Kasumi-1 (cell line): ENCODE measurements at regions not wholly inside any gene's neighbourhood (a gene's known extent, or its start where the extent isn't known, plus 50 kb on each side); places are given as distances from the start of the nearest gene placed in this dataset.
"Not testable (repeated sequence)": the region's sequence is repeated elsewhere in the genome, so short reads cannot be mapped to it uniquely, and the experiment has no call there.

ENCODE experiments used
- DNase-seq, 2 experiments: peaks; one replicate each; lab custom pipeline; 2025; lab: John Stamatoyannopoulos, UW

DNA sequence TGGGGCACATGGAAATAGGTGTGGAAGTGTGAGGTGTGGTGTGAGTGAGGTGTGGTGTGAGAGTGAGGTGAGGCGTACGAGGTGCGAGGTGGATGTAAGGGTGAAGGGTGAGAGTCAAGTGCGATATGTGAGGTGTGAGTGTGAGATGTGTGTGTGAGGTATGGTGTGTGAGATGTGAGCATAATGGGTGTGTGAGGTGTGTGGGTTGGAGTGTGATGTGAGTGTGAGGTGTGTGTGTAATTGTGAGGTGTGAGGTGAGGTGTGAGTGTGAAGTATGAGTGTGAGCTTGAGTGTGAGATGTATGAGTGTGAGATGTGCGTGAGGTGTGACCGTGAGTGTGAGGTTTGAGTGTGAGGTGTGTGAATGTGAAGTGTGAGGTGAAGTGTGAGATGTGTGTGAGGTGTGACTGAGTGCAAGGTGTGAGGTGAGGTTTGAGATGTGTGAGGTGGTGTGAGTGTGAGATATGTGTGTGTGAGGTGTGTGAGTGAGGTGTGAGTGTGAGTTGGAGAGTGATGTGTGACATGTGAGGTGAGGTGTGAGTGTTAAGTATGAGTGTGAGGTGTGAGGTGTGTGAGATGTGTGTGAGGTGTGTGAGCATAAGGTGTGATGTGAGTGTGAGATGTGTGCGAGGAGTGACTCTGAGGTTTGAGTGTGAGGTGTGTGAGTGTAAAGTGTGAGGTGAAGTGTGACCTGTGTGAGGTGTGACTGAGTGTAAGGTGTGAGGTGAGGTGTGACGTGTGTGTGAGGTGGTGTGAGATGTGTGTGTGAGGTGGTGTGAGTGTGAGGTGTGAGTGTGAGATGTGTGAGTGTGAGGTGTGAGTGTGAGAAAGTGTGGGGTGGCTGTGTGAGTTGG is 354.0 kb downstream of the FOXL1 start:
- no peak for DNase-seq

DNA sequence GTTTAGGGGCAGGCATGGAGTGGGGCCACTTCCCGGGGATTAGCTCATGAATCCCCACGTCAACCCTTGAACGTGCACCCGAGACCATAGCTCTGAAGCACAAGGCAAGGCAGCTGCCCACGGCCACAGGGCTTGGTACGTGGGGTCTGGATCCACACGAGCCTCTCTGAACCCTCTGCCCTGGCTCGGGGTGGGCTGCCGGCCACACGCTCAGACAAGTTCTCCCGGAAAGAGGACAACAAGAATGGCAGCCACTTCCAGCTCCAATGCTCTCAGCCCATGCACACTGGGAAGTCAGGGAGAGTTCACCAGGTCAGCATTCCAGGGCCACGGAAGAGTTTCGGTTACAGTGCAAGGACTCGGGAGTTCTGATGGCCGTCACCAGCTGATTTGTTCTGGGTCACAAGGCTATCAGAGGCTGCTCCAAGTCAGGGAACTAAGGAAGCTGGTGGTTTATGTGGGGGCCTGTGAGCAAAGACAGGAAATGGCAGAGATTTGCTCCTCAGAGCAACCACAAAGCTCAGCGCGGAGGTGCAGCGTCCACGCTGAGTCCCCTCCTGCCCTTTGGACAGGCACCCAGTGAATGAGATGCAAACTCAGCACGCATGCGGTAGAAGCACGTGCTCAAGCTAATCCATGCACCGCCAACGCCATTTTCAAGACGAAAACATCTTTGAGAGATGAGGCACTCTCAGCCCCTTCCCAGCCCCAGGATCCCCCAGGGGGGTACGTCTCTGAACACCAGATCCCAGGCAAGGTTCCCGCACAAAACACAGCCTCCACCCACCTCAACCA is 356.4 kb downstream of the FOXL1 start:
- no peak for DNase-seq

DNA sequence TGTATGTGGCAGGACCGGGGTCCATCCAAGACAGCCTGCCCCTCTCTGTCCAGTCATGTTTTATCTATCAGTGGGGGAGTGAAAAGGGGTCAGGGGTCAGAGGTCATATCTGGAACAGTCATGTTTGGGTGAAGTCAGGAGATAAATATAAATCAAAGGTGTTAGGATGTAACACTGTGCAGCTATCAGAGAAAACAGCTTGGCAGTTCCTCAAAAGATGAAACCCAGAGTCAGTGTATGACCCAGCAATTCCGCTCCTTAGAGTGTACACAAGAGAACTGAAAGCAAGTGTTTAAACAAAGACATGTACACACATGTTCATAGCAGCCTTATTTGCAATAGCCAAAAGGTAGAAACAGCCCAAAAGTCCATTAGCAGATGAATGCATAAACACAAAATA is 361.3 kb downstream of the FOXL1 start:
- no peak for DNase-seq

DNA sequence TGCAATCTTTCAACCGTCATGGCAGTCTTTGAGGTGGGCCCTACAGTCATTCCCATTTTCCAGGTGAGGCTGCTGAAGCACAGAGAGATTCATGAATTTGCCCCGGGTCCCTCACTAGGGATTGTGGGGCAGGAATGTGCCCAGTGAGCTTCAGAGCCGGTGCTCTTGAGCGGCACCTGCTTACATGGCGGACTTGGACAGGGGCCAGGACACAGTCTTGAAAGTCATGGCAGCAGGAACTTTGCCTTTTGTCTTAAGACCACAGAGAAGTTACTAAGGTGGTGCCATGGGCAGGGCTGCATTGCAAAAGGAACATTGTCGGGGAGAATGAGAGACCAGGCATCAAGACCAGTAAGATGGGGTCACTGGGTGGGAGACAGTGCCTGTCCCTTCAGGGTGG is 363.4 kb downstream of the FOXL1 start:
- DNase-seq, result no peak

DNA sequence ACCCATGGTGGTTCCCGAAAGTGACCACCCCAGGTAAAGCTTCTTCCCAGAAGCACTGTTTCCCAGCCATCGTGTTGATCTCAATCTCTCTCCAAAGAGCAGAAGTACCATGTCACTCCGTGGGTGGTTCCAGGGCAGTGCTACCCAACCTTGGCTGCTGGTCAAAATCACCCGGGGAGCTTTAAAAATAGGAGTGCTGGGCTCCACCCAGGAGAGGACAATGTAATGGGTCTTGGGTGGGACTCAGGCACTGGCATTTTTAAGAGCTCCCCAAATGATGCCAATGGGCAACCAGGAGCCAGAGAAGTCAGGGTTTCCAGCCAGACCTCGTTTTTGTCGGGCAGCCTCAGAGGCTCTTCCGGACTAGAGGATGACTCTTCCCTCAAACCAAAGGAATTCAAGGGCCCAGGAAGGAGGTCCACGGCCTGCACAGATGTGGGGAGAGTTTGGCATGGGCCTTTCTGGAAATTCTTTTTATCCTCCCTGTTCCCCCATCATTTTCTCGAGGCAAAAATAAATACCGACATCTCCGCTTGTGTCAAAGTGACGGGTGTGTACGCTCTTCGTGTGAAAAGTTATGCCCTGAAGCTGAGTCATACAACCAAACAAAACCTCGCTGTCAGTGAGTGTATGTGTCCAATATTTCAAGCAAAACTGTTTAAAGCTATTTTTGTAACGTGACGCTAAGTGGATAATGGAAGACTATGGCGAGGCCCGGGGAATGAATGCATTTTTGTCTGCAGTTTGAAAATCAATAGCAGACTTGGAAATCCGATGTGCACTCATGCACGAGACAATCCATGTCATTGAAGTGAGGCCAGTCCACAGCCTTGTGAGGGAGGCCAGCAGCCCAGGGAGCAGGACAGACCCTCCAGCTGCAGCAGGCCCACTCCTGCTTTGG is 364.1 kb downstream of the FOXL1 start:
- DNase-seq, result no peak

DNA sequence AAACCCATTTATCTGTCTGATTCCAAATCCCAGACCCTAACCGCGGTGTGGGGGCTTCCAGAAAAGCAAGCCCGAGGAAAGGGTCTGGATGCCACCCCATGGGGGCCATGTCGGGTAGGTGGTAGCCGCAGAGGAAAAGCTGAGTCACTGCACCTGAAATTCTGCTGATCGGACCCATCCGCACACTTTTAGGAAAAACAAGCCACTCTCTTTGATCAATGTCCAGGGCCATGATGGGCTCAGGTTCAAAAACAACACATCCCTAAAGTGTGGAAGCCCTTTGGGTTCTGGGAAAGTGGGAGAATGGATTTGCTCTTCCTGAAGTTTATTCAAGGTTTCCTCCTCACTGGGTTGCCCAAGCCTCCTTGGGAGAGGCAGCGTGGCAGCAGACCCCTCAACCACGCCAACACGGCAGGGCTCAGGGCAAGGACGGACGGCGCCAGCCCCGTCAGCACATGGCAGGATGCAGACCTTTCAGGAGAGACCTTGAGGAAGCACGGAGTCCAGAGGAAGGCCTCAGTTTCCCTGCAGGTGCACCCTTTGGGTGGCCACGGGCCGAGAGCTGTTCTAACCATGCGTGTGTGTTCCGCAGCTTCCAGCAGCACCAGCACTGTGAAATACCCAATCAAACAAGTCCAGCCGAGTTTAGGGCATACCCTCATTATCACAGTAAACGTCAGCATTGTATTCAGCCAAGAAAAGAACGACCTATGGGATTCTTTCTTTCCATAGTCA is 367.0 kb downstream of the FOXL1 start:
- DNase-seq, result no peak

DNA sequence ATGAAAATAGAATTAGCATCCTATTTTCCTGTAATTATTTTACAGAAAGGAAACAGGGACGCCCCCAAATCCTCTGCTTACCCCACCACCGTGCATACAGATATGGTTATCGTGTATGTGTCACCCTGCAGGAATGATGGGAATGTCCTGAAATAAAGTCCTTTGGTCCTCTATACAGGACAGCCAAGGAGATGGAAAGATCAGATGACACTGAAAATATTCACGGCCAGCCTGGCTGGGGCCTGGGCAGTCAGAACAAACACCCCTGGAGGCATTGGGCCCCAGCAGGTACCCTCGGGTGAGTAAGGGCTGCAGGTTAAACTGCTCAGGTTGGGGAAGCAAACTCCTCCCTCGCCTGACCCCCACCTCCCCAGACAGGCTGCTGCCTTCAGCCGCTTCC is 368.0 kb downstream of the FOXL1 start:
- DNase-seq, result no peak

DNA sequence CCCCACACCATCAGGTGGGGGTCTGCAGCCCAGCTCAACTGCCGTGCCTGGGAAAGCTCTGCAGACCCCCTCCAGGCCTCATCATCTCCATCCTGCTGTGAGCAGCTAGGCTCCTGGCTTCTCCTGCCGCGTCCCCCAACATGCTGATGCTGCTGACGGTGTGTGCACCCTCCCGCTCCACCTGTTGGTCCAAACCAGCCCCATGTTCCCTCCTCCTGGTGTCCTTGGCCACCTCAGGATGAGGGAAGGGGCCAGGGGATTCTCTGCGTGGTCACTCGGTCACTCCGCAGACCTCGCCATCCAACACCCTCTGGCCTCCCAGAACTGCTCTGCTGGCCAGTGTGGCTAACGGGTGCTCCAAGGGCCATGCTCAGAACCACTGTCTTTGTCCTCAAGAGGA is 368.6 kb downstream of the FOXL1 start:
- DNase-seq, result no peak

DNA sequence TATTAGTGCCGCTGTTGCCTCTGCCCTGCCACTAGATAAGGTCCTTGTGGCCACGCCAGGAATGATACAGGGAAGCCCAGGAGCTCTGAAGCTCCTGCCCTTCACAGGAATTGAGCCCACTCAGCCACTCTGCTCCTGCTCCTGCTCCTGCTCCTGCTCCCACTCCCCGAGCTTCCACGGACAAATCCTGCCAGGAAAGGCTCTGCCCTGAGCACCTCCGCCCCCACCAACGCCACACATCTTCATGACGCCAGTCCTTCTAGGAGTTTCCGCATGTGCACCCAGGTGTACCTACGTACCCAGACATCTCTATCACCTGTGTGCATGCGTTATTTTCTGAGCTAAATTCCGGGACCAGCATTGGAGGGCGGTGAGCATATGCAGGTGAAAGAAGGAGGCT is 369.1 kb downstream of the C16orf95 start:
- DNase-seq, result no peak

DNA sequence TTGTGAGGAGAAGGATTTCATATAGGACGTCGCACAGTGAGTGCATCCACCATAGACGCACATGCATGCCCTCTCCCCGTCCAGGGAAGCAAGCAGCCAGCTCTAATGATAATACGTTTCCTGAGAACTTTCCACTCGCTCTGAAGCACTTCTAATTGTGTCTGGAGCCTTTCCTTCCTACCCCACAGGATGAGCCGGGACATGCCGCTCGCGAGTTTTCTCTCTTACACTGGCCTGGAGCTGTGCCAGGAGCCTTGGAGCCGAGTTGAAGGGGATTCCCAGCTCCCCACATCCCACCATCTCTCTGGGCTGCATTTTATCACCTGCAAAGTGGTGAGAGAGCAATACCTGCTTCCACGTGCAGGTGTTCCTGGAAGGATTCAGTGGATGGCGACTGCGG is 368.1 kb downstream of the C16orf95 start:
- DNase-seq, result no peak

DNA sequence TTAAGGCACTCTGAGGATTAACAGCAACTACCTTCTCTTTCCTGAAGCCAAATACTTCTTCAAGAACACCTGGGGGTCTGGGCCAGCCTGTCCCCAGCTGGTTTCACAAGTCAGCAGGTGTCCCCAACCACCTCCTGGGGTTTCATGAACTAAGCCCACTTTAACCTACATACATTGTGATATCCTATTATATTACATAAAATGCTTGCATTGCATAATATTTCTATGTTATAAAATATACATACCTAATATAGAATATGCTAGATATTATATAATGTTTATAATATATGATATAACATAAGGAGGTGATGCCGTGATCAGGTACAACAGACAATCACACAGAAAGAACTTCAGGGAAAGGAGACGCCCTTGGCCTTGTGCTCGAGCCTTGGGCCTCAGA is 367.6 kb downstream of the C16orf95 start:
- no peak for DNase-seq

DNA sequence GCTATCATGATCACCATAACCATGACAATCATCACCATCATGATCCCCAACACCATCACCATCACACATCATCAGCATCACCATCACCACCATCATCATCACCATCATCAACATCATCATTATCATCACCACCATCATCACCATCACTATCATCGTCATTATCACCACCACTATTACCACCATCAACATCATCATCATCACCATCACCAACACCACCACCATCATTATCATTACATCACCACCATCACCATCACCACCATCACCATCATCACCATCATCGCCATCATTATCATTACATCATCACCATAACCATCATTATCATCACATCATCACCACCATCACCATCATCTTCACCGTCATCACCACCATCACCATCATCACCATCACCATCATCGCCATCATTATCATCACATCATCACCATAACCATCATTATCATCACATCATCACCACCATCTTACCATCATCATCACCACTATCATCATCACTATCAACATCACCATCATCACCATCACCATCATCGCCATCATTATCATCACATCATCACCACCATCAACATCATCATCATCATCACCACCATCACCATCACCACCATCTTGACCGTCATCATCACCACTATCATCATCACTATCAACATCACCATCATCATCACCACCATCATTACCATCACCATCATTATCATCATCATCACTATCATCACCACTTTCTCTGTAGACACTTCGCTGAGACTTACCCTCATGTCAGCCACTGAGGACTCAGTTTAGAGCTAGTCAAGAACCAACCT is 366.0 kb downstream of the C16orf95 start:
- no peak for DNase-seq

DNA sequence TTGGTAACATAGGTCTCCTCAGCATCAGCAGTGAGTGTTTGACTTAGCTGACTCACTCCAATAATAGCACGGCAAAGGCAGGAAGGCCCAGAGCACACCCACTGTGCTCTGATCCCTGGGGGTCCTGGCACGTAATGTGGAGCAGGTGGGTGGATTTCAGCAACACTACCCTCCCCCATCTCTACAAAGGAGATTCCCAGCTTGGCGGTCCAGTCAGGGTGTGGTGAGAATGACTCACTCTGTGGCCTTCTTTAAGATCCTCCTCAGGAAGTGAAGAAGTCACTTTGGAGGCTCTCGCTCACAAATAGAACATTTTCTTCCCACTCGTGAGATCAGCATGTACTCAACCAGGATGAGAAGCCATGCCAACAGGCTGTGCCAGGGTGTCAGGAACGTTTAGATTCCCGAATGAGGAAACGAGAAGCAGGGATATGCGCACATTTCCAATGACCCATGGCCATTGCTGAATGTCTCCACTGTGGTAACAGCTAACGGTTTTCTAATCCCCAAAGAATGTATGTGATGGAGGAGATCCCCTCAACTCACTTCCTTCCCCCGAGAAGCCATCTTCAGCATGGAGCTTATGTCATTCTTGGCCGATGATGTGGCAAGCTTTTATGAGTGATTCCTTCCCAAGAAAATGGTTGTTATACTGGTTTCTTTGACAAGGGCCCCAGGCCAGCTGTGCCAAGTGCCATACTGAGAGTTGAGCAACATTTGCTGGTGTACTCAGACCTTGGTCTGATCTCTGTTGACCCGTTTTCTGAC is 365.2 kb downstream of the C16orf95 start:
- DNase-seq, result no peak

DNA sequence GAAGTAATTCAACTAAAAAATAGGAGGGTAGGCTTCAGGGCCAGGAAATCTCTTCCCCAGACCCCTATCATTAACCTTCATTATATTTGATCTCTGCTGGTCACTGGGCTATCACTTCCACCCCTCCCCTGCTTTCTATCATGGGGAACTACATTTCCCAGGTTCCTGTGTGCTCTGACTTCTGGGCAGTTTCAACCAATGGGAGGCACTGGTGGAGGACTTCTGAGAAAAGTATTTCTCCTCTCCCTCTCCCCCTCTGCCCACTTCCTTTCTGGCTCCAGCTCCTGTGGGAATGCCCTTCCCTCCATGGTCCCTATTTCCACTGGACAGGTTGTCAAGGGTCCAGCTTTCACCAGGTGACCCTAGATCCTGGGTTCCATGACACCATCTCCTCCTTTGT is 364.4 kb downstream of the C16orf95 start:
- DNase-seq, result no peak

DNA sequence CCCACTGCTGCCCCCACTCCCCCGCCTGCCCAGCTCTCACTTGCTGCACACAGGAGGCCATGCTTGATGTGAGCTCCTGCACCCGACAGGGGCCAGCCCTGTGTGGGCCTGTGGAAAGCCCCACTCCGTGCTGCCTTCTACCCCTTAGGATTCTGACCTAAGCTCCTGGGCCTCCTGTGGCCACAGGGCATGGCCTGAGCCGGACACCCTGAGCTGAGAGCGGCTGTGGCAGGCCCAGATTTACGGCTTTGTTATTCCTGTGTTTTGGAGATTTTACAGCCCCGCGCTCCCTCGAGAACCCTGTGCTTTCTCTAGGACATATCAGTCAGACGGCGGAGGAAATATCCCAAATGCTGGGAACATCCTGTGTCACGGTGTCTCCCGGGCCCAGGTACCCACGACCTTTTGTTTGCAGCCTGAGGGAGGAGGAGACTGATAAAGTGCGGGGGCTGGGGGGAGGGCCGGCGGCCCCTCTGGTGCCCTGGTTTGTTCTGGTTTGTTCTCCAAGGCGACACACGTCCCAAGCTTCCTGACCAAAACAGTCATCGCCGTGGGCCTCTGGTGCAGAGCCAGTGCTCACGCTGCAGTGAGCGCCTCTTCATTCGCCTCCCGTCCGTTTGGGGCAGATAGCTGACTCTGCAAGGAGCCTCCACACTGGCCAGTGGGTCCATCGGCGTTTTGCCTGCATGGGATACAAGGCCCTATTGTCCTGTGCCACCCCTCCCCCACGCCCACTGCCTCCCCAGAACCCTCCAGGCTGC is 363.4 kb downstream of the C16orf95 start:
- no peak for DNase-seq

DNA sequence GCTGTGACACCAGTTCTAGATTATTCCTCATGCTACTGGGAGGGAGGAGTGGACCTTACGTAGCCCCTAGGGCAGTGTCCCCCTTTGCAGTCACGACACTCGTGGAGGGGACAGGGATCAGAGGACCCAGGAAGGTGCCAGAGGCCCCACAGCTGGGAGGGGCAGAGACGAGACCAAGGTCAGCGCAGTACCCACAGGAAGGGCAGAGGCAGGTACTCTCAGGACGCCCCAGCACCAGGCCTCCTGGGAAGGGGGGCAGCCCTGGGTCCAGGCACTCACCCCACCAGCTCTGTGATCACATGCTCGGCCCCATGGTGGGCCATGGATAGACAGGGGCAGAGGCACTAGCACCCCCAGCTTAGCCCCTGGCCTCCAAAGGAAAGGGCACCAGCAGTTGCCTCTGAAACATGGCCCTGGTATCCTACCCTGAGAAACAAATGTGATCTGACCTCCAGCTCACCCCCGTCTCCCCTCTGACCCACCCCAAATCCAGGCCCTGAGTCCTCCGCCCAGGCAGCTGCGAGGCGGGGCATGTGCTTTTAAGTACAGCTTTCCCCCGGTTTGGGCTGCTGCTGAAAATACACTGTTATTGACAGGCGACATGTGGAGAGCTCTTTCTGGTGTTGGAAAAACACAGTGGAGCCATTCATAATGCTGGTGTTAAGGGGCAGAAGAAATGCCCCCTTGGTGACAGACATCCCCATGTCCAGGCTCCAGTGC is 361.9 kb downstream of the C16orf95 start:
- no peak for DNase-seq

DNA sequence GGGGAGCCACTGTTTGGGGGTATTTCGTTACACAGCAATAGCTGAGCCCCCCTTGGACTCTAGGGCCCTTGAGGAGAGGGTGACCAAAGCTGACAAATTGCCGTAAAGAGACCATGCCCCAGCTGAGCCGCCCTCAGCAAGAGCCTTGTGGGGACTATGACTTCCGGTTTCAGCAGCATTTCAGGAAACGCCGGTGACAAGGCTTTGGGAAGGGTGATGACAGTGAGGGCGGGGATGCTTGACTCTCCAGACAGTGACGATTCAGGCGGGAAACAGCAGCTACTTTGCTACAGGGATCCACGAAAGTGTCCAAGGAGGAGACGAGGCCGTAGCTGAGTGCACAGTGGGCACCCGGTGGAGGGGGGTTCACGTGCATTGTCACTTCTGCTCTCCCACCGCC is 360.8 kb downstream of the C16orf95 start:
- DNase-seq, result peak; percentile 15 to 19

DNA sequence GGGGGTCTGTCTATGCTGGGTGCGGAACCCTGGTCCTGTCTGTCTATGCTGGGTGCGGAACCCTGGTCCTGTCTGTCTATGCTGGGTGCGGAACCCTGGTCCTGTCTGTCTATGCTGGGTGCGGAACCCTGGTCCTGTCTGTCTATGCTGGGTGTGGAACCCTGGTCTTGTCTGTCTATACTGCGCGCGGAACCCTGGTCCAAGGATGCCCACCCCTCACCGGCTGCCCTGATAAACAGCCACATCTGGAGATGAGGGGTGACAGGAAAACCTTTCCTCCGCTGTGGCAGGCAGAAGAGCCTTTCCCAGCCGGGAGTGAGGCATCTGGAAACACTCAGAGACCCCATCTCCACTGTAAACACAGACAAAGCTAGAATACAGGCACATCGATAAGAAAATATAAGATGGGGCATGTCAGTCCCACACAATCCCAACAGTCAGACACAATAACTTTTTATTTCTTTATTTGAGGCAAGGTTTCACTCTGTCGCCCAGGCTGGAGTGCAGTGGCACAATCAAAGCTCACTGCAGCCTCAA is 359.5 kb downstream of the C16orf95 start:
- not testable (repeated sequence) for DNase-seq
